DOHH2 (cell line): ENCODE measurements at regions not wholly inside any gene's neighbourhood (a gene's known extent, or its start where the extent isn't known, plus 50 kb on each side); places are given as distances from the start of the nearest gene placed in this dataset.

Experiments used
- H3F3A ChIP-seq: fragments of 200-600 bp; sonication (generic), shearing (Covaris generic); 2 replicates; pipeline ENCODE4 v1.6.0; 2016; ENCODE audit warnings: antibody characterized with exemption, mild to moderate bottlenecking; ENCODE audit not compliant: control insufficient read depth, insufficient read depth
- H3K27ac ChIP-seq: fragments of 200-600 bp; sonication (generic); 2 replicates; pipeline ENCODE4 v1.5.1; 2014; ENCODE audit warnings: low read depth, mild to moderate bottlenecking, low read length, moderate library complexity
- H3K27me3 ChIP-seq: fragments of 200-600 bp; sonication (generic); 2 replicates; pipeline ENCODE4 v1.6.1; 2014; ENCODE audit warnings: mild to moderate bottlenecking, low read length, mixed read lengths; ENCODE audit not compliant: control insufficient read depth
- H3K36me3 ChIP-seq: fragments of 200-600 bp; sonication (generic); 2 replicates; pipeline ENCODE4 v1.6.1; 2014; ENCODE audit warnings: mild to moderate bottlenecking, low read length, moderate library complexity, mixed read lengths; ENCODE audit not compliant: control insufficient read depth
- H3K4me1 ChIP-seq: fragments of 200-600 bp; sonication (generic); 2 replicates; pipeline ENCODE4 v1.6.1; 2014; ENCODE audit warnings: mild to moderate bottlenecking, low read length, mixed read lengths; ENCODE audit not compliant: control insufficient read depth
- H3K4me2 ChIP-seq: fragments of 200-600 bp; sonication (generic); 2 replicates; pipeline ENCODE4 v1.6.0; 2014; ENCODE audit warnings: mild to moderate bottlenecking, low read length, moderate library complexity
- H3K4me3 ChIP-seq: fragments of 200-600 bp; sonication (generic); 2 replicates; pipeline ENCODE4 v1.5.1; 2014; ENCODE audit warnings: mild to moderate bottlenecking, low read length, mixed read lengths
- H3K79me2 ChIP-seq: fragments of 200-600 bp; sonication (generic); 2 replicates; pipeline ENCODE4 v1.6.1; 2014; ENCODE audit warnings: mild to moderate bottlenecking, low read length, mixed read lengths; ENCODE audit not compliant: control insufficient read depth
- H3K9me2 ChIP-seq: fragments of 200-600 bp; sonication (generic); replicated peaks from 2 replicates; pipeline ENCODE4 v1.6.1; 2014; ENCODE audit warnings: mild to moderate bottlenecking, low read length, mixed read lengths; ENCODE audit not compliant: control insufficient read depth
- H3K9me3 ChIP-seq: fragments of 200-600 bp; sonication (generic); 2 replicates; pipeline ENCODE4 v1.6.1; 2014; ENCODE audit warnings: antibody characterized with exemption, low read length, mixed read lengths; ENCODE audit not compliant: control insufficient read depth, insufficient read depth
- H4K20me1 ChIP-seq: fragments of 200-600 bp; sonication (generic); 2 replicates; pipeline ENCODE4 v1.6.0; 2014; ENCODE audit warnings: low read depth, mild to moderate bottlenecking, antibody characterized with exemption, low read length, moderate library complexity; ENCODE audit not compliant: control insufficient read depth, insufficient read depth
- CTCF ChIP-seq: fragments of 200-600 bp; sonication (generic); IDR thresholded peaks from one replicate; pipeline ENCODE4 v1.5.1; 2014; ENCODE audit warnings: antibody characterized with exemption, mild to moderate bottlenecking, low read depth, low read length; ENCODE audit not compliant: poor library complexity, severe bottlenecking
- EZH2phosphoT487 ChIP-seq: fragments of 200-600 bp; sonication (generic); IDR thresholded peaks from 2 replicates; pipeline ENCODE4 v1.6.1; 2017; ENCODE audit warnings: borderline replicate concordance, mild to moderate bottlenecking, antibody characterized with exemption, low read length, moderate library complexity, mixed read lengths

GRCh38 chr4:164301430-164301829 is 452.5 kb upstream of the SMIM31 start:
- Histone ChIP-seq H4K20me1 (no peaks in the 10 kb centered on the region), H3F3A (no peaks in the 10 kb centered on the region)

GRCh38 chr4:164304101-164304639 is 449.8 kb upstream of the SMIM31 start:
- H3K36me3 ChIP-seq = no peaks in the 10 kb centered on the region
- H3K4me2 ChIP-seq = no peak overlapping the region
- no peaks in the 10 kb centered on the region for H3K79me2 ChIP-seq
- no peaks in the 10 kb centered on the region for H4K20me1 ChIP-seq
- no peaks in the 10 kb centered on the region for H3K27me3 ChIP-seq
- H3F3A ChIP-seq = no peaks in the 10 kb centered on the region
- H3K9me2 ChIP-seq = no peaks in the 10 kb centered on the region
- H3K4me1 ChIP-seq = no peaks in the 10 kb centered on the region
- H3K27ac ChIP-seq = no peak overlapping the region
- H3K9me3 ChIP-seq = no peaks in the 10 kb centered on the region
- no peak for TF ChIP-seq EZH2phosphoT487
- no peak for TF ChIP-seq CTCF
- no peak overlapping the region for H3K4me3 ChIP-seq

More at GRCh38 chr4:164301430-164301829, 452.5 kb upstream of the SMIM31 start:
- Histone ChIP-seq H3K27me3 (no peaks in the 10 kb centered on the region), H3K9me3 (no peaks in the 10 kb centered on the region), H3K36me3 (no peaks in the 10 kb centered on the region), H3K4me3 (no peak overlapping the region), H3K79me2 (no peaks in the 10 kb centered on the region), H3K9me2 (no peaks in the 10 kb centered on the region), H3K4me2 (no peak overlapping the region), H3K27ac (no peak overlapping the region), H3K4me1 (no peaks in the 10 kb centered on the region)
- TF ChIP-seq CTCF (no peak), EZH2phosphoT487 (no peak)

- no peak overlapping the region for H3K4me3 ChIP-seq
- H3K27me3 ChIP-seq = no peaks in the 10 kb centered on the region
- H3K4me1 ChIP-seq = no peaks in the 10 kb centered on the region
- no peaks in the 10 kb centered on the region for H3K9me2 ChIP-seq
- no peaks in the 10 kb centered on the region for H3K79me2 ChIP-seq
- H4K20me1 ChIP-seq = no peaks in the 10 kb centered on the region
- no peak for TF ChIP-seq EZH2phosphoT487
- no peak for TF ChIP-seq CTCF
- no peaks in the 10 kb centered on the region for H3K9me3 ChIP-seq
- H3K27ac ChIP-seq = no peak overlapping the region
- no peaks in the 10 kb centered on the region for H3K36me3 ChIP-seq
- H3K4me2 ChIP-seq = no peak overlapping the region
- H3F3A ChIP-seq = no peaks in the 10 kb centered on the region
Observed at GRCh38 chr4:164304861-164305260, 449.1 kb upstream of the SMIM31 start.

- Histone ChIP-seq H3K27me3 (no peaks in the 10 kb centered on the region), H3K27ac (no peak overlapping the region), H3F3A (no peaks in the 10 kb centered on the region), H3K9me2 (no peaks in the 10 kb centered on the region), H3K9me3 (no peaks in the 10 kb centered on the region), H3K79me2 (no peaks in the 10 kb centered on the region), H3K4me2 (no peak overlapping the region), H3K36me3 (no peaks in the 10 kb centered on the region), H3K4me1 (no peaks in the 10 kb centered on the region), H3K4me3 (no peak overlapping the region), H4K20me1 (no peaks in the 10 kb centered on the region)
- TF ChIP-seq EZH2phosphoT487 (no peak), CTCF (no peak)
Observed at GRCh38 chr4:164307262-164307661, 446.7 kb upstream of the SMIM31 start.
